Hippocampal formation (tissue), 2 donors: ENCODE measurements at regions not wholly inside any gene's neighbourhood (a gene's known extent, or its start where the extent isn't known, plus 50 kb on each side); places are given as distances from the start of the nearest gene placed in this dataset.

Source experiments
- DNase-seq, 2 donors: peaks; one replicate each; lab custom pipeline; 2025; lab: John Stamatoyannopoulos, UW

GRCh38 chr3:23664459-23664858 lies 141.3 kb upstream of the UBE2E1 start:
- no peak for DNase-seq

GRCh38 chr3:23665741-23666140 lies 140.0 kb upstream of the UBE2E1 start:
- DNase-seq: no peak

- no peak for DNase-seq
Measured at GRCh38 chr3:23666818-23667217, 138.9 kb upstream of the UBE2E1 start.

GRCh38 chr3:23667536-23668429 lies 138.0 kb upstream of the UBE2E1 start:
- no peak for DNase-seq

GRCh38 chr3:23668430-23668904 lies 137.3 kb upstream of the UBE2E1 start:
- DNase-seq: no peak

- DNase-seq: no peak
Measured at GRCh38 chr3:23669541-23670255, 136.1 kb upstream of the UBE2E1 start.

GRCh38 chr3:23671851-23672589 lies 133.7 kb upstream of the UBE2E1 start:
- no peak for DNase-seq

GRCh38 chr3:23672628-23673027 lies 133.1 kb upstream of the UBE2E1 start:
- no peak for DNase-seq

GRCh38 chr3:23675010-23675409 lies 130.7 kb upstream of the UBE2E1 start:
- no peak for DNase-seq

- DNase-seq: no peak
Measured at GRCh38 chr3:23676093-23676492, 129.7 kb upstream of the UBE2E1 start.

GRCh38 chr3:23682646-23683045 lies 123.1 kb upstream of the UBE2E1 start:
- DNase-seq: no peak

GRCh38 chr3:23685541-23686258 lies 120.1 kb upstream of the UBE2E1 start:
- peak; percentile 13 to 16 for DNase-seq

- no peak for DNase-seq
Measured at GRCh38 chr3:23686519-23686918, 119.2 kb upstream of the UBE2E1 start.

GRCh38 chr3:23691357-23691895 lies 114.3 kb upstream of the UBE2E1 start:
- no peak for DNase-seq

GRCh38 chr3:23696842-23697241 lies 108.9 kb upstream of the UBE2E1 start:
- no peak for DNase-seq

GRCh38 chr3:23697416-23697815 lies 108.3 kb upstream of the UBE2E1 start:
- no peak for DNase-seq

GRCh38 chr3:23698652-23699313 lies 107.0 kb upstream of the UBE2E1 start:
- DNase-seq: no peak

GRCh38 chr3:23700616-23701015 lies 105.1 kb upstream of the UBE2E1 start:
- DNase-seq: no peak

GRCh38 chr3:23701716-23702597 lies 103.8 kb upstream of the UBE2E1 start:
- no peak for DNase-seq

- DNase-seq: no peak
Measured at GRCh38 chr3:23704298-23704697, 101.5 kb upstream of the UBE2E1 start.
